ENCODE measurements at regions not wholly inside any gene's neighbourhood (a gene's known extent, or its start where the extent isn't known, plus 50 kb on each side); places are given as distances from the start of the nearest gene placed in this dataset.

DNA sequence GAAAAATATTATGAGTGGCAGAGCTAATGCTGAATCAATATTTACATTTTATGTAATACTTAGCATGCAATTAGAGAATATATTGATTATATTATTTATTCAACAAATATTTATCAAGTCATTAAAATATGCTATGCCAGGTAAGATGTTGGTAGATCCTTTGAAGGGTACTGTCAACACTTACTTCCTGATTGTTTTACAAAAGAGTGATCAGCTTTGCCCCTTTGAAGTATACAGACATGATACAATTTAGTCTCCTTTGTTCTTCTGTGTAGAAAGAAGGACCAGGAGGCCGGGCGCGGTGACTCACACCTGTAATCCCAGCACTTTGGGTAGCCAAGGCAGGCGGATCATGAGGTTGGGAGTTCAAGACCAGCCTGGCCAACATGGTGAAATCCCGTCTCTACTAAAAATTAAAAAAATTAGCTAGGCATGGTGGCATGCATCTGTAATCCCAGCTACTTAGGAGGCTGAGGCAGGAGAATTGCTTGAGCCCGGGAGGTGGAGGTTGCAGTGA is 73.9 kb upstream of the IFNG-AS1 start:
- Mint-ChIP-seq H3K4me3 (no peak overlapping the region), H3K4me1 (peaks cover 14% of the 10 kb centered on the region), H3K9me3 (no peaks in the 10 kb centered on the region), H3K27me3 (peaks cover 14% of the 10 kb centered on the region), H3K27ac (no peak overlapping the region), H3K36me3 (ENCODE audit: low read depth) (no peaks in the 10 kb centered on the region)
- POLR2A ChIA-PET, result no interaction called here
- intact Hi-C loops (cut with micrococcal nuclease), result no loop called here
- TF ChIP-seq, protein P1, sequence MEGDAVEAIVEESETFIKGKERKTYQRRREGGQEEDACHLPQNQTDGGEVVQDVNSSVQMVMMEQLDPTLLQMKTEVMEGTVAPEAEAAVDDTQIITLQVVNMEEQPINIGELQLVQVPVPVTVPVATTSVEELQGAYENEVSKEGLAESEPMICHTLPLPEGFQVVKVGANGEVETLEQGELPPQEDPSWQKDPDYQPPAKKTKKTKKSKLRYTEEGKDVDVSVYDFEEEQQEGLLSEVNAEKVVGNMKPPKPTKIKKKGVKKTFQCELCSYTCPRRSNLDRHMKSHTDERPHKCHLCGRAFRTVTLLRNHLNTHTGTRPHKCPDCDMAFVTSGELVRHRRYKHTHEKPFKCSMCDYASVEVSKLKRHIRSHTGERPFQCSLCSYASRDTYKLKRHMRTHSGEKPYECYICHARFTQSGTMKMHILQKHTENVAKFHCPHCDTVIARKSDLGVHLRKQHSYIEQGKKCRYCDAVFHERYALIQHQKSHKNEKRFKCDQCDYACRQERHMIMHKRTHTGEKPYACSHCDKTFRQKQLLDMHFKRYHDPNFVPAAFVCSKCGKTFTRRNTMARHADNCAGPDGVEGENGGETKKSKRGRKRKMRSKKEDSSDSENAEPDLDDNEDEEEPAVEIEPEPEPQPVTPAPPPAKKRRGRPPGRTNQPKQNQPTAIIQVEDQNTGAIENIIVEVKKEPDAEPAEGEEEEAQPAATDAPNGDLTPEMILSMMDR (IDR thresholded peaks at IDR 0.05), result no peak
- ATAC-seq (ENCODE audit: low read depth) (no peak), DNase-seq (no peak)
- CTCF ChIA-PET, result interaction anchor here (0.7 kb wide), 1 partner anchor 815 kb away, joined by 4 read pairs; no protein-coding TSS in a partner anchor

DNA sequence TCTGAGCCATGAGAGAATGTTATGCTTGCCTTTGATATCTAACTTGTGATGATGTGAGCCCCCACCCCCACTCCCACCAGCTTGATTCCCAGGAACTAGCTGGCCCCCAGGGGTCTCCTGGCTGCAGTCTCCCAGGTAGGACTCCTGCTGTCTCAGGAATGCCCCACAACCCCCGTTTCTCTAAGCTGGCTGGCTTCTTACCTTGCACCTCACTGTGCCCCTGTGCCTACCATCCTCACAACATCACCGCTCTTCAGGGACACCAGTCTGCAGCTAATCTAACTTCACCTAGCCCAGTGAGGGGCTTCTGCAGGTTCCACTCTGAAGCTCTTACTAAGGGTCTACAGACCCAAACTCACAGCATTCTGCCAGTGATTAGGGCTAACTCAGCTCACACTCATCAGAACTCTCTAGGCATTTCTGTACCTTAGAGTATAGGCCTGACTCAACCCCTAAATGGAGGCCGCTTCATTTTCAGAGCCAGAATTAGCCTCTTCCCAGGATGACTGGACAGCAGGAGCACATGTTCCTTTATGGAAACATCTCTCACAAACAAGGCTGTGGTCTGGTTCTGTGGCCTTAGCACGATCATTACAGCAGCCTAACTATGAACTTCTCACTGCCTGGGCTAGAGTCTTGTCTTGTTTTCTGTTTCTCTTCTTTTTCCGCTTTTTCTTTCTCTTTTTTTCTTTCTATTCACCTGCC is 72.8 kb upstream of the IFNG-AS1 start:
- ChIA-PET POLR2A (no interaction called here), CTCF (interaction anchor here (1.1 kb wide), 1 partner anchor 560 kb away, joined by 3 read pairs; no protein-coding TSS in a partner anchor)
- ATAC-seq (ENCODE audit: low read depth) (no peak), DNase-seq (no peak)
- intact Hi-C loops (cut with micrococcal nuclease), result no loop called here
- Mint-ChIP-seq H3K27me3 (peaks cover 13% of the 10 kb centered on the region), H3K27ac (no peak overlapping the region), H3K9me3 (no peaks in the 10 kb centered on the region), H3K36me3 (ENCODE audit: low read depth) (no peaks in the 10 kb centered on the region), H3K4me3 (no peak overlapping the region), H3K4me1 (peaks cover 16% of the 10 kb centered on the region)
- TF ChIP-seq, protein P1 (IDR thresholded peaks at IDR 0.05), result no peak

DNA sequence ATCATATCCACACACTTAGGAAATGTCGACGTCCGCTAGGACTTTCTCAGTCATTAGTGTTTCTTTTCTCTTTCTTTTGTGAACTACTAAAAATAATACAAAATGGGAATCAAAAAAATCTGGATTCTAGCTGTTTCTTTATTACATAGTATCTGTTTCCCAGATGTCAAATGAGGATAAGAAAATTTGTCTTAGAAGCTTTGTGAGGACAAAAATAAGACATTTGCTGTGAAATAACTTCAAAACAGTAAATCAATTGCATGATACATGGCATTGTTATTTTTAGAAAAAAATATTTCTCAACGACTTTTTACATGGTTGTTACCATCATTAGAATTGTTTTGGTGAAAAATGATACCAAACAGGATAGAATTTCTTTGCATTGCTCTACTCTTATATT is 71.4 kb upstream of the IFNG-AS1 start:
- ATAC-seq (ENCODE audit: low read depth), result no peak
- Mint-ChIP-seq H3K4me3 (no peak overlapping the region), H3K9me3 (no peaks in the 10 kb centered on the region), H3K36me3 (ENCODE audit: low read depth) (no peaks in the 10 kb centered on the region), H3K27ac (no peak overlapping the region), H3K4me1 (peaks cover 16% of the 10 kb centered on the region), H3K27me3 (peaks cover 9% of the 10 kb centered on the region)
- DNase-seq, result no peak
- POLR2A ChIA-PET, result no interaction called here
- TF ChIP-seq, protein P1 (IDR thresholded peaks at IDR 0.05), result no peak
- CTCF ChIA-PET, result no interaction called here
- intact Hi-C loops (cut with micrococcal nuclease), result no loop called here

DNA sequence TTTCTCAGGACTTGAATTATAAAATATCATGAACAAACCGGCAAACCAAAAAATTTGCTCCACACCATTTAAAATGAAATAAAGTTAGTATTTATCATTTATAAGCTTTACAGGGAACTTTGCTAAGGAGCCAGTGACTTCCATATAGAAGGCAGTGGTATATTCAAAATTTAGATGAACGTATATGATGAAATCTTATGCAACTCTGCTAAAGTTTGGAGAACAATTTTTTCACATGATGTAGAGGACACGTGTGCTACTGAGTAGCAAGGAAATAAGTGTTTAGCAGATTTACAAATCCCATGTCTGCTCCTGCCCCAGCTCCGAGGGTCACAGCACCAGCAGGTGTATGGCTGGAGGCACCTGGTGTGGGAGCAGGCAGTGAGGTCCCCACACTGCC is 70.8 kb upstream of the IFNG-AS1 start:
- Mint-ChIP-seq H3K9me3 (no peaks in the 10 kb centered on the region), H3K4me3 (no peak overlapping the region), H3K27ac (no peak overlapping the region), H3K36me3 (ENCODE audit: low read depth) (no peaks in the 10 kb centered on the region), H3K4me1 (peaks cover 16% of the 10 kb centered on the region), H3K27me3 (peaks cover 9% of the 10 kb centered on the region)
- CTCF ChIA-PET, result interaction anchor here (0.6 kb wide), 1 partner anchor 562 kb away, joined by 3 read pairs; no protein-coding TSS in a partner anchor
- intact Hi-C loops (cut with micrococcal nuclease), result no loop called here
- ATAC-seq (ENCODE audit: low read depth), result no peak
- no peak for DNase-seq
- TF ChIP-seq, protein P1 (IDR thresholded peaks at IDR 0.05), result no peak
- POLR2A ChIA-PET, result no interaction called here

DNA sequence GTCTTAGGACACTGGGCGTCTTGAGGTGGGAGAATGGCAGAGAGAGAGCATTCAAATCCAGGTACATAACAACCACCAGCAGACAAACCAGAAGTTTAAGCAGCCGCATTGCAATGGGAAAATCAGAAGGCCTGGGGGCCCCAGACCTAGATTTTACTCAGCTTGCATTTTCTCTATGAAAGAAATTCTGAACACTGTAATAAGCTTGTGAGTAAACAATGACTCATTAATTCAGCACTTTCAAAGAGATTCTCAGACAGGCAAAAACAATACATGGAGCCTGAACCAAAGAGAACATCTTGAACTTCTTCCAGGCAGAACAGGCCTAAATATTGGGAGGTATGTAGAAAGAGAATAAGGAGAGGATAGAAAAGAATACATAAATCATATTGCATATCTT is 69.8 kb upstream of the IFNG-AS1 start:
- intact Hi-C loops (cut with micrococcal nuclease), result no loop called here
- peaks cover 16% of the 10 kb centered on the region for H3K4me1 Mint-ChIP-seq
- no peak overlapping the region for H3K4me3 Mint-ChIP-seq
- H3K27me3 Mint-ChIP-seq, result peaks cover 4% of the 10 kb centered on the region
- POLR2A ChIA-PET, result interaction anchor here (0.6 kb wide), 1 partner anchor 49 kb away, joined by 3 read pairs; no protein-coding TSS in a partner anchor
- H3K9me3 Mint-ChIP-seq, result no peaks in the 10 kb centered on the region
- TF ChIP-seq, protein P1 (IDR thresholded peaks at IDR 0.05), result no peak
- CTCF ChIA-PET, result no interaction called here
- H3K27ac Mint-ChIP-seq, result no peak overlapping the region
- H3K36me3 Mint-ChIP-seq (ENCODE audit: low read depth), result no peaks in the 10 kb centered on the region
- DNase-seq (no peak), ATAC-seq (ENCODE audit: low read depth) (no peak)

Measured in activated B cell treated with CpG ODN at 0.5 μM for 24 hours (primary cell).